ENCODE measurements at regions not wholly inside any gene's neighbourhood (a gene's known extent, or its start where the extent isn't known, plus 50 kb on each side); places are given as distances from the start of the nearest gene placed in this dataset.

- ChIA-PET POLR2A (no interaction called here), CTCF (no interaction called here)
- Histone ChIP-seq H3K27ac (ENCODE audit: low read depth, low read length) (no peak overlapping the region), H3K9me3 (ENCODE audit: control insufficient read depth, insufficient read depth, low read length) (no peaks in the 10 kb centered on the region; the same call in 1 of the 2 replicates), H3K27me3 (ENCODE audit: control insufficient read depth, insufficient read depth, low read length) (no peaks in the 10 kb centered on the region), H3K4me3 (ENCODE audit: low read depth, low read length) (no peak overlapping the region)
- TF ChIP-seq CTCF (IDR thresholded peaks at IDR 0.05; ENCODE audit: low read depth, low read length): no peak
- no peak for DNase-seq (ENCODE audit: low read depth, low spot score)
These were observed 126.9 kb downstream of the IPMK start for GRCh38 chr10:58140691-58141347.

GRCh38 chr10:58140054-58140453 lies 127.6 kb downstream of the IPMK start:
- POLR2A ChIA-PET: no interaction called here
- no peak for TF ChIP-seq CTCF (IDR thresholded peaks at IDR 0.05; ENCODE audit: low read depth, low read length)

DNA sequence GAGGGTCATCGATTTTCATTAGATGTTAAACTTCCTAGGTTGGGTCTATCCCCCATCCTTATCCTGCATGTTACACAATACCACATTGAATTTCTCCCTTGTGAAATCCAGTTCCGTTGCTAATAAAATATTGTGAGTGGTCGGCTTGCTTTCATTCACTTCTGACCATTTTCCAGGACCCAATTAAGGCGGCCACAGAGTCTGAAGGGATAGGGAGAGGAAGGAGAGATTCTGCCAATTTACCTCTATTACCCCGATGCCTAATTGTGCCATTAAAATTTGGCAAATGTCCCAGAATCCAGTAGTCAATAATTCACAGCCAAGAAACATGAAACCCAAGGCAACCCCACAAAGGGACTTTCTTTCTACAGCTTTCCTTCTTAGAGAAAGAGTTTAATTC lies 129.9 kb downstream of the IPMK start:
- no peak overlapping the region for H3K27ac ChIP-seq (ENCODE audit: low read depth, low read length)
- ChIA-PET CTCF (no interaction called here), POLR2A (no interaction called here)
- no peak for TF ChIP-seq CTCF (IDR thresholded peaks at IDR 0.05; ENCODE audit: low read depth, low read length)
- no peaks in the 10 kb centered on the region for H3K9me3 ChIP-seq (ENCODE audit: control insufficient read depth, insufficient read depth, low read length)
- DNase-seq (ENCODE audit: low read depth, low spot score): no peak
- no peak overlapping the region for H3K4me3 ChIP-seq (ENCODE audit: low read depth, low read length)
- no peaks in the 10 kb centered on the region for H3K27me3 ChIP-seq (ENCODE audit: control insufficient read depth, insufficient read depth, low read length)

More at GRCh38 chr10:58140054-58140453, 127.6 kb downstream of the IPMK start:
- no peak overlapping the region for H3K27ac ChIP-seq (ENCODE audit: low read depth, low read length)
- H3K4me3 ChIP-seq (ENCODE audit: low read depth, low read length): no peak overlapping the region
- CTCF ChIA-PET: no interaction called here
- DNase-seq (ENCODE audit: low read depth, low spot score): no peak
- no peaks in the 10 kb centered on the region; the same call in 1 of the 2 replicates for H3K9me3 ChIP-seq (ENCODE audit: control insufficient read depth, insufficient read depth, low read length)
- H3K27me3 ChIP-seq (ENCODE audit: control insufficient read depth, insufficient read depth, low read length): no peaks in the 10 kb centered on the region

- DNase-seq (ENCODE audit: low read depth, low spot score): no peak
- TF ChIP-seq CTCF (IDR thresholded peaks at IDR 0.05; ENCODE audit: low read depth, low read length): no peak
- Histone ChIP-seq H3K4me3 (ENCODE audit: low read depth, low read length) (no peak overlapping the region), H3K27ac (ENCODE audit: low read depth, low read length) (no peak overlapping the region), H3K27me3 (ENCODE audit: control insufficient read depth, insufficient read depth, low read length) (no peaks in the 10 kb centered on the region), H3K9me3 (ENCODE audit: control insufficient read depth, insufficient read depth, low read length) (no peaks in the 10 kb centered on the region)
- CTCF ChIA-PET: no interaction called here
- POLR2A ChIA-PET: no interaction called here
These were observed 152.3 kb downstream of the IPMK start for GRCh38 chr10:58115218-58116050.

GRCh38 chr10:58109731-58110130 lies 158.0 kb downstream of the IPMK start:
- Histone ChIP-seq H3K27me3 (ENCODE audit: control insufficient read depth, insufficient read depth, low read length) (no peaks in the 10 kb centered on the region), H3K4me3 (ENCODE audit: low read depth, low read length) (no peak overlapping the region), H3K9me3 (ENCODE audit: control insufficient read depth, insufficient read depth, low read length) (peaks cover 8% of the 10 kb centered on the region; the same call in 1 of the 2 replicates), H3K27ac (ENCODE audit: low read depth, low read length) (no peak overlapping the region)
- no peak for DNase-seq (ENCODE audit: low read depth, low spot score)
- no peak for TF ChIP-seq CTCF (IDR thresholded peaks at IDR 0.05; ENCODE audit: low read depth, low read length)
- ChIA-PET POLR2A (no interaction called here), CTCF (no interaction called here)

Measured in AG04450 (cell line).